ENCODE measurements at regions not wholly inside any gene's neighbourhood (a gene's known extent, or its start where the extent isn't known, plus 50 kb on each side); places are given as distances from the start of the nearest gene placed in this dataset.
A peak's percentile ranks its signal among the peaks of the same experiment; 100 is the strongest.
"Not testable (repeated sequence)": the region's sequence is repeated elsewhere in the genome, so short reads cannot be mapped to it uniquely, and the experiment has no call there.

DNA sequence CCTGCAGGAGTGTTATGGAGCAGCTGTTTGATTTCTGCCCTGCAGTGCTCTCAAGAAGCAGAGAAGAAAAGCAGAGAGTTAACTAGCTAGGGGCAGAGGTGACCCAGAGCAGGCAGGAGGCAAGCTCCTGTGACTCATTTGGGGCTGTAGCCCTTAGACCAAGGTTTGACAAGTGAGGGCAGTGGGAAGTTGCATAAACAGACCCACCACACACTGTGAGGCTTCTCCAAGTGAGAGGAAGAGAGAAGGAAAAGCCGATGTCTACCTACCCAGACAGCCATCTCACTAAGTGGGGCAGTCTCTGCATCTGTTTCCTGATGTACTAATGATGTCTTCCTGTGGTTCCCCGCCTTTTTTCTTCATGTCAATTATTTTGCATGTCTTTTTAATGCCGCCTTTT, 159.9 kb upstream of the NR5A2 start:
- no peak for DNase-seq

DNA sequence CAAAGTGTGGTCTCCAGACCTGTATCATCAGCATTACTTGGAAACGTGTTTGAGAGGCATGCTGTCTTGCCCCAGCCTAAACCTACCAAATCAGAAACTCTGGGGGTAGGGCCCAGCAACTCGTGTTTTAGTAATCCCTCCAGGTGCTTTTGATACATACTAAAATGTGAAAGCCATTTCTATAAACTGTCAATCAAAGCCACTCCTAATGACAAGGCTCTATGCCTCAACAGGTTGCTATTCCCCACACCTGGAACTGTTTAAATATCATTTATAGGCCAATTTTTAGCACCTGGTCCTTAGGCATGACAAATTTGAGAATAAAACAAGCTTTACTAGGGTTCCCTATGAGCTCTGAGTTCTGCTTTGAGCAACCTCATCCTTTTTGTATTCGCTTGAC, 158.7 kb upstream of the NR5A2 start:
- no peak for DNase-seq

DNA sequence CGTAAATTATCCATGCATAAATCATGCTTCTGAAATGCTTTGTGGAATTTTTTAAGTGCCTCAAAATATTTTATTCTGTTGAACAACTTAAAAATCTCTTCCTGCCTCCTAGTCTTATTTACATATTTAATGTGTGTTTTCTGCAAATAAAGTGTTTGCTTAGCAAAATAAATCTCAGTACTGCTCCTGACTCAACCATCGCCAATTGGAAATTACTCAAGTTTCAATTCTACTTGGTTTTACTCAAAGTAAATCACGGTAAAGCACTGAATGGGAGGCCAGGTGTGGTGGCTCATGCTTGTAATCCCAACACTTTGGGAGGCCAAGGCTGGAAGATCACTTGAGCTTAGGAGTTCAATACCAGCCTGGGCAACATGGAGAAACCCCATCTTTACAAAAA, 152.2 kb upstream of the NR5A2 start:
- no peak for DNase-seq

- DNase-seq = no peak
Observed at GRCh38 chr1:199875856-199876255, 151.7 kb upstream of the NR5A2 start.

- peak in 1 of 2 donors; percentile 21 for DNase-seq
Observed at GRCh38 chr1:199877526-199878384, 149.8 kb upstream of the NR5A2 start.

- DNase-seq = peak; percentile 67 to 69
Observed at GRCh38 chr1:199878823-199879222, 148.7 kb upstream of the NR5A2 start.

DNA sequence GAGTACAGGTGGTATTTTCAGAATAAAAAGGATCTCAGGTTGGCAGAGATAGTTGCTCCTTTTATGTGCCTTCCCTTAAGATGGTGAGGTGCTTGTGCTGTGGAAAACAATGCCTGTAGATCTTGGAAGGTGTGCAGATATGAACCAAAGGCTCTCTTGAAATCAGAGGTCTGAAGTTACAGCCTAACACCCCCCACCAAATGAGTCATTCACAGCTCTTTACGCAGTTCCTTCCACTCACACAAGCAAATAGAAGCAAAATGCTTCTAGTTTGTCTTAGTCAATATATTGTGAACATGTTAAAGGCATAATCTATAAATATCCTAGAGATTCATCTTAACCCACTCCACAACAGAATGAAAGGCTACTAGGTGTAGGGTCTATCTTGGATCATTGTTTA, 128.9 kb upstream of the NR5A2 start:
- DNase-seq = no peak

DNA sequence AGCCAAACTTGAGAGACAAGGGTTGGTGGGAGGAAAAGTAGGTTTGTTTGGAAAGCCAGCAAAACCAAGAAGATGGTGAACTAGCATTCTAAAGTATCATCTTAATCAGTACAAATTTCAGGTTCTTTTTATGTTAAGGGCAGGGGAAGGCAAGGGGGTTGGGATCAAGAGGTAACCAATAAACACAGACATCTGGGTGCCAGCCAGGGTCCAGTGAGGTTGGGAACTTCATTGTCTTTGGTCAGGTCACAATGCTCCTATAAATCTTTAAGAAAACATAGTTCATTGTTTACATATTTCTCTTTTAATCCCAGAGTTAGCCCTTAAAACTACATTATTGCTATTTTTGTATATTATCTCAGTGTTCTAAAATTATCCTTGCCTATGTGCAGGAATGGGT, 126.2 kb upstream of the NR5A2 start:
- no peak for DNase-seq

- DNase-seq = no peak
Observed at GRCh38 chr1:199907361-199907760, 120.1 kb upstream of the NR5A2 start.

GRCh38 chr1:199909137-199909536, 118.4 kb upstream of the NR5A2 start:
- DNase-seq = no peak

DNA sequence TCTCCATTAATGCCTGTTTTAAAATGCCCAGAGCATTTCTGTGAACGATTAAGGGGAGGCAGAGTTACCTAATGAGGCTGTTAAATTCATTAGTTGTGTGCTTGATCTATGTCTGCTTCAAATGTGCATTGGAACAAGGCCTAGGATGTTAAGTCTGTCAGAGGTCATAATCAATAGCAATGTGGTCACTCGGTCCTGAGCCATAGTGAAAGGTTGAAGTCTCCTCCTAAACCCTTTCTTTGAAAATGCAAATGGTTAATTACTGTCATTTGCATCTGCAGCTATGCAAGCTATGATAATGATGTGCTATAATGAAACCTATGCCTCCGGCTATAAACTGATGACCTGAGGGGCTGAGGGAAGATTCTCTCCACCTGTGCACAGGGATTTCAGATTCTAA, 114.2 kb upstream of the NR5A2 start:
- no peak for DNase-seq

DNA sequence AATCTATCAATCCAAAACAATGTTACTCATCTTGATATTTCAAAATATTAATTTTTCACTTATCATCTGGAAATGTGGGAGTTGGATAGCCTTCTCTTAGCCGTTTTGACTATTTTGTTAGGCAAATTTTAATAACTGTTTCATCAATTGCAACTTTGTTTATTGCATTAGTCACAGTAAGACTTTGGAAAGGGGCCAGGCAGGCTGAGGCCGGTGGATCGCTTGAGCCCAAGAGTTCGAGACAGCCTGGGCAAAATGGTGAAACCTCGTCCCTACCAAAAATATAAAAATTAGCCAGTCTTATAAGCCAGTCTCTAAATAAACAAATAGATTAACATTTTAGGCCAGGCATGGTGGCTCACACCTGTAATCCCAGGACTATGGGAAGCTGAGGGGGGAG, 113.0 kb upstream of the NR5A2 start:
- DNase-seq = no peak

DNA sequence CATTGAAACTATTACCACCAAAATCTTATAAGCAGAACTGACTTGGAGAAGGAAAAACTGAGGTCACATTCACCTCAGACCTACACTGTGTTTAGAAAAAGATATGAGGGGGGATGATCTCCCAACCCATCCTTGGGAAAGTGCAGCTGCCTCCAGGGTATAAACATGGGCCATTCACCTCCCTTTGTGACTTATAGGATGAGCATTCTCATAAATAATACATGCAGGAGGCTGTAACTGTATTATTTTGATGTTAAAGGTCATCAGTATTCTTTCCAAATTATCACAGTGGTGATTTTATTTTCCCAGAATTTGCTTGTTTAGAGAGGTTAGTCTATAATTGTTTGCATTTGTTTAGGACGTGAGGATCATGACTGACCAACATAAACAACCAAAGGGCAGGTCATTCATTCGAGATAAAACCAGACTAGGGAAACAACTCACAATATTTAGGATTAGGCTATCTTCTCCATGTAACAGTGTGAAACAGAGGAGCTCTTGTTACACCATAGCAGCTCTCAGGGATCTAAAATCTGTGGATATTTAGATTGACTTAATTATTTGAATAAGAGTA, 109.2 kb upstream of the NR5A2 start:
- no peak for DNase-seq

DNA sequence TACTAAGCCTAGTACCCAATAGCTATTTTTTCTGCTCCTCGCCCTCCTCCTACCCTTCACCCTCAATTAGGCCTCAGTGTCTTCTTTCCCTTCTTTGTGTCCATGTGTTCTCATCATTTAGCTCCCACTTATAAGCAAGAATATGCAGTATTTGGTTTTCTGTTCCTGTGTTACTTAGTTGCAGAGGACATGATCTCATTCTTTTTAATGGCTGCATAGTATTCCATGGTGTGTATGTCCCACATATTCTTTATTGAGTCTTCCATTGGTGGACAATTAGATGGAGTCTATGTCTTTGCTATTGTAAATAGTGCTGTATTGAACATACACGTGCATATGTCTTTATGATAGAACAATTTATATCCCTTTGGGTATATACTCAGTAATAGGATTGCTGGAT, 106.9 kb upstream of the NR5A2 start:
- no peak for DNase-seq

DNA sequence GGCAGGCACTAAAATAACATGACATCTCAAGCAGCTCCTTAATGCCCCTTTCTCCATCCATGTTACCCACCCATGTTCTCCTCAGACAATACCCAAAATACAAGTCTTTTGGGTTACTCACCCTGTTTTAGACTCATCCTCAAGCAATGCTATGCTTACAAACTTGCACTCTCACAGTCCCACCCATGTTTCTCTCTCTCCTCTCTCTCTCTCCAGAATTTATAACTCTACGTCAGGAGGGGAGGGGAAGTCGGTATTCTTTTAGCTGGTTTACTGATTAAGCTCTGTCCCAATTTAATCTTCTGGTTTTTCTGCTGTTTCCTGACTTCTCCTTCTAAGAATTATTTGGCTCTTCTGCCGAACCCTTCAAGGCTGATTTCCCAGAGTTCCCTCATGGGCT, 98.0 kb upstream of the NR5A2 start:
- no peak for DNase-seq

GRCh38 chr1:199930067-199930466, 97.4 kb upstream of the NR5A2 start:
- not testable (repeated sequence) for DNase-seq

GRCh38 chr1:199931666-199932377, 95.7 kb upstream of the NR5A2 start:
- peak; percentile 30 to 44 for DNase-seq

DNA sequence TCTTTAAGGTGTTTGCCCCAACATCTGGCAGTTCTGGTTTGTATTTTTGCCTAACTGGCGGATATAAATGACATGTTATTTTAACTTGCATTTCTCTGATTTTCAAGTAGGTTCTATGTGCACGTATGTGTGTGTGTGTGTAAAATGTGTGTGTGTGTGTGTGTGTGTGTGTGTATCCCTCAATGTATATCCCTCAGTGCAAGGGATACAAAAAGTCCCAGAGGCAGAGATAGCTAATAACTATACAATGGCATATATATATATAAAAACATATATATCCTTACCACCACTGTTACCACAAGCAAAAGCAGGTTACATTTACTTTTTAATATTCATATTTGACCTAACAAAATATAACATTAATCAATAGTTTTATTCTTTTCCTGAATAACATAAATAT, 95.0 kb upstream of the NR5A2 start:
- no peak for DNase-seq

DNA sequence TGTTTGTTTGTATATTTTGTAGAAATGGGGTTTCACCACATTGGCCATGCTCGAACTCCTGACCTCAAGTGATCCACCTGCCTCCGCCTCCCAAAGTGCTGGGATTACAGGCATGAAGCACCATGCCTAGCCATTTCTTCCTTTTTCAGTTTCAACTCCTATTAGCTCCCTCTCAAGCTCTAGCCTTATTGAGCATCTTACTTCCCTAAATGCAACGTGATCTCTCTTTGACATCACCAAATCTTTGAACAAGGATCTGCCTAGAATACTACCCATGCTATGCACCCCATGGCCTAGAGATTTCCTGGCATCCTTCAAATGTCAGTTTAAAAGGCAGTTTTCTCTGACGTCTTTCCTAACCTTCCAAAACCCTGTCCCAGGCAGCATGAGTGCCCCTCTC, 91.1 kb upstream of the NR5A2 start:
- DNase-seq = peak; percentile 13 to 17

- DNase-seq = no peak
Observed at GRCh38 chr1:199937161-199937560, 90.3 kb upstream of the NR5A2 start.

GRCh38 chr1:199937661-199938060, 89.8 kb upstream of the NR5A2 start:
- no peak for DNase-seq

GRCh38 chr1:199944986-199945385, 82.5 kb upstream of the NR5A2 start:
- peak; percentile 40 to 44 for DNase-seq

- peak; percentile 55 to 71 for DNase-seq
Observed at GRCh38 chr1:199945591-199945990, 81.9 kb upstream of the NR5A2 start.

Data from inflammatory macrophage treated with lipopolysaccharide for 1 hour (primary cell).